ENCODE measurements at regions not wholly inside any gene's neighbourhood (a gene's known extent, or its start where the extent isn't known, plus 50 kb on each side); places are given as distances from the start of the nearest gene placed in this dataset.

GRCh38 chr11:35056391-35057093 lies 82.4 kb upstream of the CD44 start:
- no peak for TF ChIP-seq CTCF (IDR thresholded peaks at IDR 0.05; ENCODE audit: borderline replicate concordance, control extremely low read depth, extremely low read depth, insufficient read depth, missing control alignments)
- in situ Hi-C loops (cut with MboI; ENCODE audit: low sequenced_read_pairs, unreplicated experiment) = no loop called here
- DNase-seq (ENCODE audit: low spot score) = no peak

GRCh38 chr11:35057926-35058668 lies 80.9 kb upstream of the CD44 start:
- DNase-seq (ENCODE audit: low spot score) = no peak
- TF ChIP-seq CTCF (IDR thresholded peaks at IDR 0.05; ENCODE audit: borderline replicate concordance, control extremely low read depth, extremely low read depth, insufficient read depth, missing control alignments) = no peak

GRCh38 chr11:35058669-35059434 lies 80.1 kb upstream of the CD44 start:
- no peak for DNase-seq (ENCODE audit: low spot score)
- TF ChIP-seq CTCF (IDR thresholded peaks at IDR 0.05; ENCODE audit: borderline replicate concordance, control extremely low read depth, extremely low read depth, insufficient read depth, missing control alignments) = no peak
- in situ Hi-C loops (cut with MboI; ENCODE audit: low sequenced_read_pairs, unreplicated experiment) = no loop called here

More at GRCh38 chr11:35057926-35058668, 80.9 kb upstream of the CD44 start:
- in situ Hi-C loops (cut with MboI; ENCODE audit: low sequenced_read_pairs, unreplicated experiment) = no loop called here

- in situ Hi-C loops (cut with MboI; ENCODE audit: low sequenced_read_pairs, unreplicated experiment) = no loop called here
- TF ChIP-seq CTCF (IDR thresholded peaks at IDR 0.05; ENCODE audit: borderline replicate concordance, control extremely low read depth, extremely low read depth, insufficient read depth, missing control alignments) = no peak
- no peak for DNase-seq (ENCODE audit: low spot score)
Observed at GRCh38 chr11:35061516-35062440, 77.2 kb upstream of the CD44 start.

- DNase-seq (ENCODE audit: low spot score) = no peak
- no peak for TF ChIP-seq CTCF (IDR thresholded peaks at IDR 0.05; ENCODE audit: borderline replicate concordance, control extremely low read depth, extremely low read depth, insufficient read depth, missing control alignments)
- in situ Hi-C loops (cut with MboI; ENCODE audit: low sequenced_read_pairs, unreplicated experiment) = no loop called here
Observed at GRCh38 chr11:35063488-35063931, 75.5 kb upstream of the CD44 start.

All from GM13976 (cell line).